ENCODE measurements at regions not wholly inside any gene's neighbourhood (a gene's known extent, or its start where the extent isn't known, plus 50 kb on each side); places are given as distances from the start of the nearest gene placed in this dataset.

GRCh38 chr17:34799751-34800150 lies 161.5 kb downstream of the CCT6B start:
- no peak overlapping the region for H2AFZ ChIP-seq (ENCODE audit: low read length)
- no peak overlapping the region for H3K23ac ChIP-seq (ENCODE audit: insufficient read length, low read depth, low read length)
- Mint-ChIP-seq H3K36me3 (ENCODE audit: insufficient read depth in 1 of 3, low read depth in 3 of 3) (no peaks in the 10 kb centered on the region; a peak in 2 of 7 replicates), H3K4me3 (no peak overlapping the region), H3K27ac (no peak overlapping the region), H3K4me1 (peaks cover 19 to 22% of the 10 kb centered on the region in 2 experiments), H3K9me3 (peaks cover 6 to 9% of the 10 kb centered on the region in 2 experiments; a peak in 4 of 5 replicates), H3K27me3 (ENCODE audit: low read depth) (peaks cover 92% of the 10 kb centered on the region)
- H3T11ph ChIP-seq (ENCODE audit: low read length): no peak overlapping the region
- H2BK15ac ChIP-seq (ENCODE audit: low read depth, low read length): no peak overlapping the region
- H2BK20ac ChIP-seq (ENCODE audit: low read depth, low read length, poor library complexity, severe bottlenecking): no peak overlapping the region
- H3K9ac ChIP-seq (ENCODE audit: extremely low read depth, insufficient read length, low read length): no peak overlapping the region
- no peak overlapping the region for H3K27ac ChIP-seq (ENCODE audit: insufficient read length, low read depth, low read length)
- no peak overlapping the region for H3K4ac ChIP-seq (ENCODE audit: low read depth, low read length)
- H3K9me3 ChIP-seq (ENCODE audit: control insufficient read depth, low read depth, low read length): no peaks in the 10 kb centered on the region
- no peak for TF ChIP-seq CTCF (conservative IDR thresholded peaks at IDR 0.05)
- H3K4me2 ChIP-seq (ENCODE audit: insufficient read depth, insufficient read length, low read length): no peak overlapping the region
- no peak overlapping the region for H2BK12ac ChIP-seq (ENCODE audit: insufficient read length, low read depth, low read length)
- H4K5ac ChIP-seq (ENCODE audit: insufficient read length, low read depth, low read length): no peak overlapping the region
- no peak overlapping the region for H3K18ac ChIP-seq (ENCODE audit: insufficient read length, low read depth, low read length)
- H2AK5ac ChIP-seq (ENCODE audit: insufficient read length, low read length): no peak overlapping the region
- no peaks in the 10 kb centered on the region for H3K23me2 ChIP-seq (ENCODE audit: insufficient read length, low read depth, low read length, poor library complexity, severe bottlenecking)
- no peaks in the 10 kb centered on the region for H3K79me2 ChIP-seq (ENCODE audit: insufficient read depth, low read length)
- no peak overlapping the region for H3K56ac ChIP-seq (ENCODE audit: insufficient read length, low read depth, low read length)
- no peaks in the 10 kb centered on the region for H3K79me1 ChIP-seq (ENCODE audit: insufficient read depth, low read depth, low read length, poor library complexity, severe bottlenecking)
- peaks cover 7% of the 10 kb centered on the region; the same call in 1 of the 2 replicates for H3K4me1 ChIP-seq (ENCODE audit: insufficient read depth, low read length)
- no peak overlapping the region for H2BK5ac ChIP-seq (ENCODE audit: insufficient read length, low read length)
- H3K14ac ChIP-seq (ENCODE audit: insufficient read depth, low read length): no peak overlapping the region
- no peaks in the 10 kb centered on the region for H4K20me1 ChIP-seq (ENCODE audit: control insufficient read depth, insufficient read depth, insufficient read length)
- H2BK120ac ChIP-seq (ENCODE audit: low read depth, low read length, poor library complexity, severe bottlenecking): no peak overlapping the region
- DNase-seq: no peak
- H4K8ac ChIP-seq (replicated peaks; ENCODE audit: insufficient read length, low read depth, low read length): no peak overlapping the region
- no CpG with 5 or more reads among the region's 6 CpGs for WGBS (ENCODE audit: extremely low coverage, insufficient read length, low lambda C conversion rate)
- peaks cover 4% of the 10 kb centered on the region; the same call in 1 of the 2 replicates for H3K27me3 ChIP-seq (ENCODE audit: insufficient read depth, low read length)
- no peak overlapping the region for H4K91ac ChIP-seq (ENCODE audit: insufficient read length, low read depth, low read length)

Data from H9 (cell line).